Ascending aorta (tissue), 2 donors: ENCODE measurements at regions not wholly inside any gene's neighbourhood (a gene's known extent, or its start where the extent isn't known, plus 50 kb on each side); places are given as distances from the start of the nearest gene placed in this dataset.

Experiments
- DNase-seq, 2 donors: peaks; one replicate each; pipeline ENCODE4 v3.0.0-alpha.2; 2019; ENCODE audit warnings: low spot score in 2 of 2
- H3K27ac ChIP-seq, 2 donors: fragments of 200-600 bp; sonication (generic); one replicate each; pipeline ENCODE4 v1.5.1; 2016 to 2017; ENCODE audit warnings: mild to moderate bottlenecking in 1 of 2
- H3K27me3 ChIP-seq: fragments of 200-600 bp; sonication (generic); one replicate; pipeline ENCODE4 v1.5.1; 2017
- H3K36me3 ChIP-seq, 2 donors: fragments of 200-600 bp; sonication (generic); one replicate each; pipeline ENCODE4 v1.5.1; 2016
- H3K4me1 ChIP-seq, 2 donors: fragments of 200-600 bp; sonication (generic); one replicate each; pipeline ENCODE4 v1.5.1; 2016 to 2017; ENCODE audit warnings: mild to moderate bottlenecking in 1 of 2
- H3K4me3 ChIP-seq, 2 donors: fragments of 200-600 bp; sonication (generic); one replicate each; pipeline ENCODE4 v1.5.1; 2016 to 2017; ENCODE audit warnings: mild to moderate bottlenecking in 1 of 2
- H3K9me3 ChIP-seq, 2 donors: fragments of 200-600 bp; sonication (generic); one replicate each; pipeline ENCODE4 v1.5.1; 2016
- intact Hi-C: fragments of 100-400 bp; cut with DNase I; formaldehyde crosslinking; loops from one replicate; pipeline ENCODE4 v1.15.1; 2023
- TF ChIP-seq, protein P1 (sequence below), 3 experiments: fragments of 200-600 bp in 2 of 3; fragments of 450-650 bp in 1 of 3; sonication (generic) in 2 of 3; IDR thresholded peaks; one replicate each; pipeline ENCODE4 v1.5.1; 2016 to 2019; ENCODE audit warnings: antibody characterized with exemption in 3 of 3, mild to moderate bottlenecking in 1 of 3, moderate library complexity in 1 of 3

DNA sequence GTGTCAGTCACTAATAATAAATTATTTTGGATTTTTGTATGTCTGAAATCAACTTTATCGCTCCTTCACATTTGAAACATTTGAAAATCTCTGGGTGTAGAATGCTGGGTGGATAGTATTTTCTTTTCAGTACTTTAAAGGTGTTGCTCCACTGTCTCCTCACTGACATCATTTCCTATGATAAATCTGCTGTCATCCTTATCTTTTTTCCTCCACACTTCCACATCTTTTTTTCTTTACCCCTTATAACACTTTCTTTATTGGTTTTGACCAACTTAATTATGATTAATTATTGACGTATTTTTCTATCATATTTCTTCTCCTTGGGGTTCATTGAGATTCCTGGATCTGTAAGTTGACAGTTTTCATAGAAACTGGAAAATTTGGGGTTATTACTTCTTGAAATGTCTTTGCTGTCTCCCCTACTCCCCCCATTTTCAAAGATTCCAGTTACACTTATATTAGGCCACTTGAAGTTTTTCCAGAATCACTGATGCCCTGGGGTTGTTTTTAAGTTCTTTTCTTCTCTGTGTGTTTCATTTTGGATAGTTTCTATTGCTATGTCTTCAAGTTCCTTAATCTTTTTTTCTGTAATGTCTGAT, 177.5 kb upstream of the DIO3 start:
- TF ChIP-seq, protein P1, sequence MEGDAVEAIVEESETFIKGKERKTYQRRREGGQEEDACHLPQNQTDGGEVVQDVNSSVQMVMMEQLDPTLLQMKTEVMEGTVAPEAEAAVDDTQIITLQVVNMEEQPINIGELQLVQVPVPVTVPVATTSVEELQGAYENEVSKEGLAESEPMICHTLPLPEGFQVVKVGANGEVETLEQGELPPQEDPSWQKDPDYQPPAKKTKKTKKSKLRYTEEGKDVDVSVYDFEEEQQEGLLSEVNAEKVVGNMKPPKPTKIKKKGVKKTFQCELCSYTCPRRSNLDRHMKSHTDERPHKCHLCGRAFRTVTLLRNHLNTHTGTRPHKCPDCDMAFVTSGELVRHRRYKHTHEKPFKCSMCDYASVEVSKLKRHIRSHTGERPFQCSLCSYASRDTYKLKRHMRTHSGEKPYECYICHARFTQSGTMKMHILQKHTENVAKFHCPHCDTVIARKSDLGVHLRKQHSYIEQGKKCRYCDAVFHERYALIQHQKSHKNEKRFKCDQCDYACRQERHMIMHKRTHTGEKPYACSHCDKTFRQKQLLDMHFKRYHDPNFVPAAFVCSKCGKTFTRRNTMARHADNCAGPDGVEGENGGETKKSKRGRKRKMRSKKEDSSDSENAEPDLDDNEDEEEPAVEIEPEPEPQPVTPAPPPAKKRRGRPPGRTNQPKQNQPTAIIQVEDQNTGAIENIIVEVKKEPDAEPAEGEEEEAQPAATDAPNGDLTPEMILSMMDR (IDR thresholded peaks at IDR 0.05) = no peak
- Histone ChIP-seq H3K36me3 (no peaks in the 10 kb centered on the region), H3K27me3 (no peaks in the 10 kb centered on the region), H3K9me3 (no peaks in the 10 kb centered on the region), H3K4me1 (no peaks in the 10 kb centered on the region), H3K27ac (no peak overlapping the region), H3K4me3 (no peak overlapping the region)
- intact Hi-C loops = no loop called here
- no peak for DNase-seq

DNA sequence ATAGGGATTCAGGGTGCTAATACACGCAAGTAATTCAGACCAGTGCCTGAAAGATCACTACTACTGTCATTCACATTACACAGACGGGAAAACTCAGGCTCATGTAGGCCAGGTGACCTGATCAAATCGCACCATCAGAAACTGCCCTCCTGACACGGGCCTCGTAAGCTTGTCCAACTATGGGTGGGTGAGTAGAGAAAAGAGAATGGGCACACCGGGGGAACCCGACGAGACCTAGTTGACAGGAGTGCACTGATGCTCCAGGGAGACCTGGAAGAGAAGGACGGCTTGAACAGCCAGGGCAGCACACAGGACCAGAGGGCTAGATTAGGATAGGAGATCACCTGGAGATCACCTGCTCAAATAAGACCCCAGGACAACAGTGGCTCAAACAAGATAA, 166.9 kb upstream of the DIO3 start:
- TF ChIP-seq, protein P1 (IDR thresholded peaks at IDR 0.05) = no peak
- H3K27ac ChIP-seq = no peak overlapping the region
- H3K9me3 ChIP-seq = no peaks in the 10 kb centered on the region
- intact Hi-C loops = no loop called here
- H3K27me3 ChIP-seq = no peaks in the 10 kb centered on the region
- no peak overlapping the region for H3K4me3 ChIP-seq
- H3K4me1 ChIP-seq = no peaks in the 10 kb centered on the region
- no peaks in the 10 kb centered on the region for H3K36me3 ChIP-seq
- no peak for DNase-seq

DNA sequence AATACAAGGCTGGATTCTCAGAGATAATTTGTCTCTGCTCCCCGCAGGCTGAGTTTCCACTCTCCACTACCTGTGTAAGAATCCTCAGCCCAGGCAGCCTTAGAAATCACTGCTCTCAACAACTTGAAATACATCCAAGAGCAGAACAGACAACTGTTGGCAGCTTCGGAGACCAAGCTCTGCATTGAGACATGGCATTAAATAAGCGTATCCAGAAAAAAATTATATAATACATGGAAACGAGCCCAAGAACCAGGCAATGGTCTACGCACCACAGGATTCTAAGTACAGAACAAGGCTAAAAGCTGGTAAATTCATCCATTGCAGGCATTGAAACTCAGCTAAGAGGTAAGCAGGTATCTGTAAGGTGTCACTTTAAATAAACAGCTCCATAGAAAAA, 165.5 kb upstream of the DIO3 start:
- H3K4me1 ChIP-seq = no peaks in the 10 kb centered on the region
- H3K27ac ChIP-seq = no peak overlapping the region
- no peak overlapping the region for H3K4me3 ChIP-seq
- no peaks in the 10 kb centered on the region for H3K27me3 ChIP-seq
- TF ChIP-seq, protein P1 (IDR thresholded peaks at IDR 0.05) = no peak
- H3K9me3 ChIP-seq = no peaks in the 10 kb centered on the region
- DNase-seq = no peak
- intact Hi-C loops = no loop called here
- no peaks in the 10 kb centered on the region for H3K36me3 ChIP-seq

DNA sequence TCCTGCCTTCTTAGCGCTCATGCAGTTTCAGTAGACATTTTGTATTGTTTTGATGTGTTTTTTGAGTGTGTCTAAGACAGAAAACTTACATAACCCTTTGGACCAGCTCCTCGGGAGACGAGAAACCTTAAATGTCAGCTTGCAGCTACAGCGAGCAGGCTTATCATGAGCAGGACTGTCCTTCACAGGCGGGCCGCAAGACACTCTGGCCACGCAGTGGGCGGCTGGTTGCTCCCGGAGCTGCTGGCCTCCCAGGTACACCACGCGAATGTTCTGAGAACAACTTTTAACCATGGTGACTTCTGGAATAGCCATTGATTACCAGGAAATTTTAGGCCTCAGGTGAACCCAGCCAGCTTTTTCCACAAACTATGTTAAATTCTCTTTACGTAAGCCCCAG, 164.1 kb upstream of the DIO3 start:
- no peaks in the 10 kb centered on the region for H3K27me3 ChIP-seq
- intact Hi-C loops = no loop called here
- TF ChIP-seq, protein P1 (IDR thresholded peaks at IDR 0.05) = no peak

DNA sequence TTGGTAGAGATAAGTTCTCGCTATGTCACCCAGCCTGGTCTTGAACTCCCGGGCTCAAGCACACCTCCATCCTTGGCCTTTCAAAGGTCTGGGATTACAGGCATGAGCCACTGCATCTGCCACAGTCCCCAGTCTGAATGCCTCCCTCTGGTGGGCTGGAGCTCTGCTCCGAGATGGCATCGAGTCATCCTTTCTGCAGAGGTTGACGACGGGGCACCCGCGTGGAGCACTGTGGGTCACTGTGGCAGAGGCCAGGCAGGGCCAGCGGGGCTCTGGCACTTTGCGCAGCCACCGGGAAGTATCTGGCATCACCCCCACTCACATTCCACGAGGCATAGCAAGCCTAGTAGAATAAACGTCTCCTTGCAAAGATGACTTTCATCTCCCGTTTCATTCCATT, 163.3 kb upstream of the DIO3 start:
- no peaks in the 10 kb centered on the region for H3K36me3 ChIP-seq
- no peak for DNase-seq
- H3K27me3 ChIP-seq = no peaks in the 10 kb centered on the region
- TF ChIP-seq, protein P1 (IDR thresholded peaks at IDR 0.05) = no peak
- H3K4me1 ChIP-seq = no peaks in the 10 kb centered on the region
- no peaks in the 10 kb centered on the region for H3K9me3 ChIP-seq
- no peak overlapping the region for H3K27ac ChIP-seq
- H3K4me3 ChIP-seq = no peak overlapping the region
- intact Hi-C loops = no loop called here

More for the DNA sequence above, 164.1 kb upstream of the DIO3 start:
- H3K27ac ChIP-seq = no peak overlapping the region
- no peaks in the 10 kb centered on the region for H3K4me1 ChIP-seq
- no peak overlapping the region for H3K4me3 ChIP-seq
- H3K36me3 ChIP-seq = no peaks in the 10 kb centered on the region
- no peaks in the 10 kb centered on the region for H3K9me3 ChIP-seq
- DNase-seq = no peak
